ENCODE measurements at regions not wholly inside any gene's neighbourhood (a gene's known extent, or its start where the extent isn't known, plus 50 kb on each side); places are given as distances from the start of the nearest gene placed in this dataset.

DNA sequence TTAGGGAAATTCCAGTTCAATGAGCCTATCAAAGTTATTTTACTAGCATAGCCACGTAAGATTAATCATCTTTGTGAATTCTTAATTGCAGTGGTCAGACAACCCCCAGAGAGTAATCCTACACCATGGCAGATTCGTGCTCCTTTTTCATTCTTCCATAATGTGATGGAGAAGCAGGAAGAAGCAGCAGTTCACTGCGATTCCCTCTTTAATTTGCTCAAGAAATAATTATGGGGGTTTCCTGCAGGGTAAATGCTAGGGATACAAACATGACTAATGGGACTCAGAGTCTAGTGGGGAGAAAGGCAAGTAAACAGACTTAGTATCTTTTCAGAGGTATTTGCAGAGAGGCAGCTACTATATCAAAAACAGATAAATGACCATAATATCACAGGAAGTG is 175.8 kb upstream of the HNRNPA3 start:
- DNase-seq: no peak

DNA sequence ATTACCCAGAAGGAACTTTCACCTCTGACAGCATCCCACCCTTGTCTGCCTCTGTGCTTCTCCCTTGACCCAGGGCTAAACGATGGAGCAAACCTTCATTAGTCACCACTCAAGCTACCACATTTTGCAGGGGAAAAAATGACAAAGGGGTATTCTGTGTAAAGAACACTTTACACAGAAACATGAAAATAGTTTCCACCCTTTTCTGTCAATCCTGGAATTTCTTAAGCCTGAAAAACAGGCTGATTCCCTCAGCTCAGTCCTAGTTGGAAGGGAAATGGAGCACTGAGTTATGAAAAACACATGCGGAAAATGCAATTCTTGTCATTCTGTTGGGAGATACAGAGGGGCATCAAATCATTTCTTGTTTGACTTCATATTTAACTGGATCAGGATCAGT is 175.0 kb upstream of the HNRNPA3 start:
- DNase-seq: no peak

DNA sequence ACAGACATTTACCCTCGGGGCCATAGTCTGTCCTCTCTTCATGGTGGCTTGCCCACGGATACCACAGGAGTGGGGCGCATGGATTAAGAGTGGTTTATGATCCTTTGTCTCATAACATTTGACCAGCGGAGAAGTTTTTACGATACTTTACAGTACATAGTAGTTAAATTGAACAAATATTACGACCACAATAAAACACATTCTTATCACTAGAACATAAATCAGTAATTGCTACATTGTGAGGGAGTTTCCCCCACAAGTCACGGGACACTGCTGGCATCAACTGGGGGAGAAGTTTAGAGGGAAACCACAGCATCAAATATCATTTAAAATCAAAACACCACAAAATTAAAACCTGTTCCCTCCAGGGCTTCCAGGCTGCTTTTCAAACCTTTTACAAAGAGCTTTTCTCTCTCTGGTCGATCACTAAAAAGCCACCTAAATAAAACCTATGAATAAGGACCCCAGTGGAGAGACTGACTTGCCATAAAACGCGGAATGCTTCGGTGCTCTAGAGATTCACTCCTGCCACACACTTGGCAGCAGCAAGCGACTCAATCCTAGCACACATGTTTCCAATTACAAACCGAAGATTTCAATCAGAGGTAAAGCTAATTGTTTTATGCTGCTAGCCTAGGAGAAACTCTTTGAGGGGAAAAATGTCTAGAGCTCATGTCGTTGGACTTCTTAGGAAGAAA is 173.7 kb upstream of the HNRNPA3 start:
- DNase-seq: no peak

DNA sequence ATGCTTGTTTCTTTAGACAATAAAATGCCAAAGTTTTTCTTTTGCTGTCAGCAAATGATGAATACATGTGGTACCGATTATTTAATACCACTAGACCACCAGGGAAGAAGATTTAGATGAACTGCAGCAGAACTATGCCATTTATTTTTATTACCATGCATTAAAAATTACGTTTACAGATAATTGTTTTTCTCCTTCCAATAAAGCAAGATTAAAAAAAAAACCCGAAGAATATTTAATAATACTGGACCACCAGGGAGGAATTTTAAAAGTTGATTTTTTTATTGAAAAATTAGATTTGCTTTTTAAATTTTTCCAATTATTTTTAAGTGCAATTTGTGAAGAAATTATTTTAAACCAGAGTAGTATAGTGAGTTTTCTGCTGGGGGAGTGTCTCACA is 170.3 kb upstream of the HNRNPA3 start:
- DNase-seq: no peak

DNA sequence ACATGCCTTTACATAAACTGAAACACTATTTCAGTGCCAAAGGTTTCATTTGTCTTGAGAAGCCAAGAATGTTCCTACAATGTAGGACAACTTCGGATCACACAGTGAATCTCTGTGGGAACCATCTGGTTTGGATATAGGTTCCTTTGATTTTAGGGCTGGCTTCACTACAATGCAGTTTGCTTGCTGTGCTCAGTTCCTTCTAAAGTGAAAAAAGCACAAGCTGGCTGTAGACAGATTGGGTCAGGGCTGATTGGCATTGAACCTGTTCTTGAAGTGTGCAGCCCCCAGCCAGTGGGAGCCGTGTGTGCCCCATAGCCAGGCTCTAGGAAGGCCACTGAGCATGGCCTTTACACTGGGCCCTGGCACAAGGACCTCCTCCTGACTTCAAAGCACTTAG is 167.9 kb upstream of the HNRNPA3 start:
- DNase-seq: no peak

DNA sequence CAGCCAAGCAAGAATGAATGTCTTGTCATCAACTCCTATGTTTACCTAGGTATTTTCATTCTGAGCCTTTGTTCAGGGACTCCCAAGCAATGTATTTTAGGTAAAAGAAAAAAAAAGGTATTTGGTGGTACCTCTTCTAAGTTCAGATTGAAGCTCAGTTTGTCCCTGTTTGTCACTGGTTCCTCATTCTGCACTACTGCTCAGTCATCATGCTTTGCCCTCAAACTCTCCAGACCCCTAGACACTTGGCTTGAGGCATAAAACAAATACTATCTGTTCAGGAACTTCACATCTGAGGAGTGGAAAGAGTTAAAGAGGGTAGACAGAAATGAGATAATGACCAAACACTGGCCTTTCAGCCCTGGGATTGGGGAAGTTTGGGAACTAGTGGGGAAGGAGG is 163.6 kb upstream of the HNRNPA3 start:
- no peak for DNase-seq

DNA sequence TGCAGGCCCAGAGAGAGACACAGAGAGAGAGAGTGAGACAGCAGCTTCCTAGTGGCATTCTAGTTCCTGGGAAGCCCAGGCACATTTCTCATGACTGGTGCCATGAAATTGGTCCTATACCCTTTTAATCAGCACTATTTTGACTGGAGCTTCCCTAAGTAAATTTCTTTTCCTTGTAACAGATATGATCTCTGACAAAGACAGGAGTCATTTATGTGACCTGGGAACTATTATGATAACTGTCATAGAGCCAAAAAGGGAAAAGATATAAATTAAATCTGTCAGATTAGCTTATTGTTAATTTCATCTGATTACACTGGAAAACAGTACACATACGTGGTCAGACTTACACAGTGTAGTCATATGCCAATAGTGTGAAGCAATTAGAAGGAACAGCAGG is 161.3 kb upstream of the HNRNPA3 start:
- DNase-seq: no peak

DNA sequence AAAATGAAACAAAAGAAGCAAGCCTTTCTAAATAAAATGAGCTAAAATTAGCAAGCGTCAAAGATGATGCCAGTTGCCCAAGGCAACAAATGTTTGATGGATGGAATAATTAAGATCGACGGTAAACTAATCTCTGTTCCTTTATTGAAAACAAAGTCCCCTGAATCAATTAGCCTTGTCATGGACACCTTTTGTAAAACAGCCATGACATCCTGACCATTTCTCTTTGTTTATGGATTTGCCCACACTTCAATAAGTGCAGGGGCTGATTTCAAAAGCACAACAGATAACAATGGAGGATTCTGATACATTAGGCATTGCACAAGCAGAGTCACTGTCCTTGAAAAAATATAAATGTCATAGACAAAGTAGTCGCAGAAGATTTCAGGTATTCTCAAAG is 160.1 kb upstream of the HNRNPA3 start:
- no peak for DNase-seq

DNA sequence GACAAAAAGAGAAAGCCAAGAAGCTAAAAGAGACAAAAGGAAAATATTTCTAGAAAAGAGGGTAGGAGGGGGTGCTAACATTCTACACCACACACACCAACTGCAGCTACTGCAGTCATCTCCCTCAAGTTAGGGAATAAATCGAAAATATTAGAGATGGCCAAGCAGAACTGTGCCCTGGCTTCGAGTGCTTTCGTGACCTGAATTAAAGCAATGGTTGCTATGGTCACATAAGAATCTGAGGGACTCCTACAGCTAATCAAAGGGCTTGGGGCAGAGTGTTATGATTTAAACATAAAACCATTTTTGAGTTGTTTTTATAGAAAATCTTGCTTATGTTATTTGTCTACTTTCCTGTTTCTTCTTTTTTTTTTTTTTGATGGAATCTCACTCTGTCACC is 159.6 kb upstream of the HNRNPA3 start:
- no peak for DNase-seq

DNA sequence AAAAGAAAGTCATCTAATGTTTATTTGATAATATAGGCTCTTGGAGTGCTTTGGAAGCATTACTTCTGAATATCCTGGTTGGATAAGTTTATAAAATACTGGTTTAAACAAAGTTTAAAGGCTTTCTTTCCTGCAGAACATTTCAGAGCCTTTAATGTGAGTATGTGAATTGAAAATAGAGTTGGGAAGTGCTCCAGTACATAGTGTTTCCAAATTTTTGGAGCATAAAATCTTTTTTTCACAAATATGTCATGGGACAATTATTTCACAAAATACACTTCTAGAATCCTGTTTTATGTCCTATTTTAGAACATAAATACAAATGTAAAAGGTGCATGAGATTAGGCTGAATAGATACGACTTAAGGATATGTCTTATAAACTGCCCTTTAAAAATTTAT is 158.9 kb upstream of the HNRNPA3 start:
- no peak for DNase-seq

DNA sequence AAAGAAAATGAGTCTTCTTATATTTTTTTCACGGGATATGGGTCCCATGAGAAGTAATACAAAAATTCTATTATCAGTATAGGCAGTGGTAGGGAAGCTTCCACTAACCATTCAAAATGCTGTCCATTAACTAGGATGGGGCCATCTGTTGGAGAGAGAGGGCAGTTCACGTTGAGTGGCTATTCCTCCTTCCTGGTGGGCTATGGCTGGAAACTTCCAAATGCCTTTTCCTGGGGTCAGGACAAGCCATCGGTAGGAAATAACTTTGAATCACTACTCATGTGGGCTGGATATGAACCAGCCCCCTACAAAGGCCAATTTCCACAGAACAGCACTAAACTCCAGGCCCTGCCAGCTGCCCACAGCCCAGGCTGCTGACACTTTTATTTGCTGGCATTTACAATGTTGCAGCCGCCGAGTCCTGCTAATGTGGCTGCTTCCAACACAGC is 156.1 kb upstream of the HNRNPA3 start:
- DNase-seq: no peak

DNA sequence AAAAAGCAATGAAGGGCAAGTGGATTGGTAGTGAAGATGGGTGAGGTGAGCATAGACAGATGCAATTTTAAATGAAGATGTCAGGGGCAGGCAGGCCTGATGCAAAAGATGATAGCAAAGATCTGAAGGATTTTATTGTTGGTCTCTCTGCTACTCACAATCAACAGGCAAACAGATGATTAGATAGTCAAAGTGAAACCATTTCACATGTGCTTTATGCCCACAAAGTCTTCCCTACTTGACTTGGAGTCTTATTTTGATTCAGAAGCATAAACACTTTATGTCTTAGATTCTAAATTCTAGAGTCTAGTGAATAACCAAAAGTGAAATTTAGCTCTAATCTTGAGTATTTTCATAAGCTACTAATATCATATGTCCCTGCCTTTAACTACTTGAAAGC is 153.8 kb upstream of the HNRNPA3 start:
- no peak for DNase-seq

DNA sequence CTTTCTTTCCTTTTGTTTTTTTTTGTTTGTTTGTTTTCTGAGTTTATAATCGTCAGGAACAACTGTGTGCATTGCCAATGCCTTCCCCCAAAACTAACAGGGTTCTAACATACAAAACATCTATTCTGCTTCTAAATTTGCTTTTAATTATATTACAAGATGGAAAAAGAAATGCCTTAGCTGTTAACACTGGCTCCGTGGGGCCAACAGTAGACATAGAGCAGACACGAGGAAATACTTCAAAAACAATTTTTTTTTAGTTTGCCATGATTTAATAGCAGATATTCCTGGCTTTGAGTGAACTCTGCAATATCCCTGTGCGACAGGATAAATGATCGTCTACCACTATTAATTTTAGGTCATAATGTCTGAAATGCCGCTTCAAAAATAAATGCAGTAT is 153.3 kb upstream of the HNRNPA3 start:
- DNase-seq: no peak

DNA sequence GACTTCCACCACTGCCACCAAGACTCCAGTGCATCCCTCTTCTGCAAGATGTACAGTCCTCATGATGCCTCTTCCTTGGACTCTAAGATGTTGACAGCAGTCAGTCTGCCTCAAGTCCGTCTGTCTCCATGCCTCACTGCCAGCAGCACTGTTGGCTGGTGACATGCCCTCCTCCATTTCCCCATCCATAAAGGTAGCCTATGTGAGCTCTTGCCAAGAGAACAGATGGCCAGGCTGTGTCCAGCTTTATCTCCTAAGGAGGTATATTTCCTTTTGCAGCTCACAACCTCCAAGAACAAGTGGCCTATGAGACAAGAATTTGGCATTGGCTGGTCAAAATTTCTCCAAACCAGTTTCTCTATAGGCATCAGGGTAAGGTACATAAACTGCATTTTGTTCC is 149.3 kb upstream of the HNRNPA3 start:
- DNase-seq: no peak

DNA sequence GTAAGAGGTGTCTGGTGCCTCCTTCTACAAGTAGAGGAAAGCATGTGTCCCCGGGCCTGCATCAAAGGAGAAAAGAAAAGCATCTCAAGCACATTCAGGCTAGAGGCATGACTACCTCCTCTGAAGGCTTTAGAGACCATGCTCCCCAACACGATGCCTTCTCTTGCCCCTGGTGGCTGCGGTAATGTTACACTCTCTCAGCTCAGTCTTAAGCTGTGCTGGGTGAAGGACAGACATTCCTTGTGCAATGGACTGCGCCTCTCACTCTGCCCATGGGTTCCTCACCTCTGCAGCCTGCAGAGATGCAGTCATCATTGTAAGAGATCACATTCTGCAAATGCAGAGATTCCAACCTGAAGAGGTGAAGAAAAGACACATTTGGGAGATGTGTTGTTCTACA is 148.2 kb upstream of the HNRNPA3 start:
- DNase-seq: no peak

DNA sequence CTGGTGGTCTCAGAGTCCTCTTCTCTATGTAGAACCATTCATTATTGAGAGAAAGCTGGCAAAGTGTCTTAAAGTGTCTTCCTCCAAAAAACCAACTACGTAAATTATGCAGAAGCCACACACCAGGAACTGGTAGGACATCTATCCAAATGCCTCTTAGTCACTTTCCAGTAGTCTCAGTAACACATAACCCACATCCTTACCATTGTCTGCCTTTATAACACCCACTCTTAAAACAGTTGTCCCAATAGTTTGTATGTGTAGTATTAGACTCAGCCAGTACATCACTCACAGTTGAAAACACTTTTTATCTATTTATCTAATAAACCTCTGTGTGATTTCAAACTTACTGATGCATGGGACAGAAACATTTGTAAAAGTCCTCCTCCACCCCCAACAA is 143.6 kb upstream of the HNRNPA3 start:
- DNase-seq: no peak

DNA sequence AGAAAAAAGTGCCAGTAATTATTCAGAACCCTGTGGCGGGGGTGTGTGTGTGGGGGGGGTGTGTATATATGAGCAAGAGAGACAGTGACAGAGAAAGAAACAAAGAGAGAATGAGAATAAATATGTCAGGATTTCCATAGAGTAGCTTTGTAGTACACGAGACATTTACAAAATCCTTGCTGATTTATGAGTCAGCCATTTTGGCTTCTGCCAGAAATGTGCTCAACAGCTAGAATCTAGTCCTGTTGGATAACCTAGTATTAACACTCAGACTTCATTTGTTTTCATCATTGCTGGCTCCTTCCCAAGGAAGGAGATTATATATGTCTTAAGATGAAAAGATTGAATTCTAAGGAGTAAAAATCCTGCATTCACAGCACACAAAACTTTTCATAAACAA is 140.5 kb upstream of the HNRNPA3 start:
- no peak for DNase-seq

DNA sequence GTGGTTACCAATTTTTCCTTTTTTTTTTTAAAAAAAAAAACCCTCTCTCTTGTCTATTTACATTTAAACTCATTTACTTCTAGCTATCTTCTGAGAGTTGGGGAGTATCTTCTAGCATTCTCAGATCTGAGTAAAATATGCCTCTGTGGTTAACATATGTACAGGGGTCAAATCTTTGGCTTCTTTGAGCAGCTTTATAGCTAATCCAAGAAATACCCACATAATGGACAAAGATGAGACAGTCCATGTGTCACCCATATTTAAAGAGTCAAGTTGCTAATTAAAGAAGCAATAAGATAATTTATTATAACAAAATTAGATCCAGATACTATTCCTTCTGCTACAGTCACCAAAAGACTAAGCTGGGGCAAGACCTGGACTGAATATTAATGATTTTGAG is 139.0 kb upstream of the HNRNPA3 start:
- no peak for DNase-seq

DNA sequence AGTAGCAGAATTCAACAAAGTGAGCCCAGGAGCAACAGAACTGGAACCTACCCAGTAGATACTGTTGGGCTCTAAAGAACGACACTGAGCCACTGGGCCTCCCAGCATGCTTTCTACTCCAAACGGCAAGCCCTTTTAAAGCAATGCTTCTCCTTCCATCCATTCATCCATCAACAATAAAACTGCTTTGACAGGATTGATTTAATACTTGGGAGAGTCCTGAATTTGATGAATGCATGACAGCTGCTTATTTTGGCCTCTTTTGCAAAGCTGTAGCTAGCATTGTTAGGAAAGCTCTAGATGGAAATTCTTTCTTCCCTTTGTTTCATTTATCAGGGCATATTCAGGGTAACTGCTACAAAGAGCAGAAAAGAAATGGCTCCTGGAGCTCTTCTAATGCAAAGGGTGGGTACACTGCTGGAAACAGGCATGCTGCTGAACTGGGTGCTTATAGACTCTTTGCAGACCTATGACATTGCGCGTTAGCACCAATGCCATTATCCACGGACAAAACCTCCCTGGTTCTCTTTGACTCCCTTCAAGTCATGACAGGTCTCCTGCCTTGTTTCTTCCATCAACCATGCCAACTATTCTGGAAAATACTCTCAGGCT is 138.4 kb upstream of the HNRNPA3 start:
- no peak for DNase-seq

DNA sequence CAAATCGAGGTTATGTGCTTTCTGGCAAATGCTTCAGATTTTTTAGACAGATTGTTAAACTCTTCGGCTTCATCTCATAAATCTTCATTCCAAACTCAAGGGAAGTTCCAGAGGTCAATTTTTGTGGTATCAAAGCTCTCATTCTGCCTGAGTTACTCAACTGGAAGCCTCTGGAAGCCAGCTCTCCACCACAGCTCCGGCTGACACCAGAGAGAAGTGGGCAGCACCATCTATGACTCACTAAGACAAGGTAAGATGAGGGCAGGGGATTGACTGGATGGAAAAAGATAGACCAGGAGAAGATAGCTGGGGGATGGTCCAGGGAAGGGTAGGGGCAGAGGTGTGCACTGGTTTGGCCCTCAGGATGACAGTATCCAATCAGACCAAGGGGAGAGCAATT is 137.3 kb upstream of the HNRNPA3 start:
- DNase-seq: no peak

DNA sequence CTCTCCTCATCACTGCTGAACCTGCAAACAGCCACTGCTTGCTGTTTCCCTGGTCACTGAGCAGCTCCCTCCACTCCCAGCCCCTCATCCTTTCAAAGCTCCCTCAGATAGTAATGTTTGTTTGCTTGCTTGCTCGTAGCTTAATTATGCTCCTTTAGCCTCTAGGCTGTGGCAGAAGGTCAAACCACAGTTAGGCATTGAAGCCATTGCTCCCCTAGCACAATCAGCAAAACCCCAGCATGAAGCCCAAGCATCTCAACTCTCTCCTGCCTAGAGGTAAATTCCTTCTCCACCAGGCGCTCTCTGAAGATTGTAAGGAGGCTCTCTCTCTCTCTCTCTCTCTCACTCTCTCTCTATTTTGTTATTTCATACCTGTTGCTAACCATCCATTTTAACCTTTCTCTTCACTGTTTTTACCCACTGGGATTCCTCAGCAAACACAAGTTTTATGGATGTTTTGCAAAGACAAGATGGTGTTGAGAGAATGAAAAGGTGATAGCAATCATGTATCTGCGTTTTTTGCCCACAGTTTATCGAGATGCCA is 135.9 kb upstream of the HNRNPA3 start:
- no peak for DNase-seq

DNA sequence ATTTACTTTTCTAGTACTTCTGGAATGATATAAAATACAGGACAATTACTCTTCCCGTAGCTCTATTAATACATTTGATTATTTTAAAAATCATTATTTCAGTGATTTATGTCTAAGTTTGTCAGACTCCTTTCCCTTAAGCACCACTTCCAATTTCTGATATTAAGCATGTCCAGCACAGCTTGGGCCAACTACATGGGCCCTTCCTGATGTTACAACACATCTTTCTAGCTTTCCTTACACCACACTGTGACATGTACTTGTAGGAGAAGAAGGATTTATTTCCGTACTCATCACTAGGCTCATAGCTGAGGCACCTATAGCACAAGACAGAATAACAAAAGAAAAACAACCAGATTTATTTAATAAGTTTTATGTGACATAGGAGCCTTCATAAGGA is 134.8 kb upstream of the HNRNPA3 start:
- DNase-seq: no peak

DNA sequence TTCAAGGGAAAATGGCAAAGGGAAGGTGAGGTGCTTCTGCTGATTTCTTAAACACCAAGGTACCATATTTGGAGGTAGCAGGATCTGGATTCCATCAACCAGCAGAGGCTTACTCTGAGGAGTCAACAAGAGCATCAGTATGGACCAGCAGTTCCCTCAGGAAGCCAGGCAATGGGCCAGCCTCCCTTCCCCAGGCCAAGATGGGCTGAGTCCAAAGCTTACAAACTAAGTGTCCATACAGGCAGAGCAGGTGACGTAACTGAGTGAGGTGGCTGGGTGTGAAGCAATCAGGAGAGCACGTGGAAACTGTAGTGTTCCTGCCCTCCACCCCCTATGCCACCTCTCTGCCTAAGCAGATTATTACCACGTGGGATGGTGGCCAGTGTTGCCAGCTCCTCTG is 134.2 kb upstream of the HNRNPA3 start:
- DNase-seq: no peak

DNA sequence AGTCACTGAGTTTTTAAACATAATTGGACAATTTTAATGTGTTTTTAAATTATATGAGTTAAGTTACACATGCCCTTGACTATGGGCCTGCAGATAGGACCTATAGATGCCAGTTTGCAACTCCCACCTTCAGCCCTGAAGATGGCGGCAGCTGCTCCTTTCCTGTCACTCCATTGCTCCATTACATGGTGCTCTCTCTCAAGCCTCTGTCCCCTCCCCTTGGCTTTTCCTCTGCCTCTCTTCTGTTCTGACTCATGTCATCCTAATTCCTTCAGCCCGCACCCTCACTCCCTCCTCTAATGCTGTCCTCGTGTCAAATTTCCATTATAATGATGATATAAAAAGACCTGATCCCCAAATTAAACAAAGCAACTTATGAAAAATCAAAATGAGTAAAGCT is 133.7 kb upstream of the HNRNPA3 start:
- DNase-seq: no peak

DNA sequence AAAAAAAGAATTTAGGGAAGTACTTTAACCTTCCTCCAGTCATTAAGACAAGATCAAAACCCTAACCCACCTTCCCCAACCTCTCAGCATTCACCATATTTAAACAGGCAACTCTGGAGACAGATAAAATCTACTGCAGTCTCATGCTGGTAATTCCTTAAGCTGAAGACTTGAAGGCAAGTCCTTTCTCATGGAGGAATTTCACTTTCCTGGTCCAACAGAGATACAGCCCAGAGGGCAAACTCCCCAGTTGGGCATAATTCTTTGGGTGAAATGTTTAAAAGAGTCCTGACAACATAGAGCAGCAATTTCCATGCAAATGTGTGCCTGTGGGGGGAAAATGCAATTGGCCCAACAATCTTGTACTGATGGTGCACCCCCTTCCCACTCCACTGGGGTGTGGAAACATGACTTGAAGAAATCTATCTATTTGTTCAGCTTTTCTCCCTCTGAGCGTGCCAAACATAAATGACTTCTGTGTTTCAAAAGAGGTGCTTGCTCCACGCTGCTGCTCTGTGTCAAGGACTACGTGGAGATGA is 131.8 kb upstream of the HNRNPA3 start:
- DNase-seq: no peak

All from DMS79 treated with DMSO at 0.1 percent for 48 hours (cell line).